ENCODE measurements at regions not wholly inside any gene's neighbourhood (a gene's known extent, or its start where the extent isn't known, plus 50 kb on each side); places are given as distances from the start of the nearest gene placed in this dataset.

DNA sequence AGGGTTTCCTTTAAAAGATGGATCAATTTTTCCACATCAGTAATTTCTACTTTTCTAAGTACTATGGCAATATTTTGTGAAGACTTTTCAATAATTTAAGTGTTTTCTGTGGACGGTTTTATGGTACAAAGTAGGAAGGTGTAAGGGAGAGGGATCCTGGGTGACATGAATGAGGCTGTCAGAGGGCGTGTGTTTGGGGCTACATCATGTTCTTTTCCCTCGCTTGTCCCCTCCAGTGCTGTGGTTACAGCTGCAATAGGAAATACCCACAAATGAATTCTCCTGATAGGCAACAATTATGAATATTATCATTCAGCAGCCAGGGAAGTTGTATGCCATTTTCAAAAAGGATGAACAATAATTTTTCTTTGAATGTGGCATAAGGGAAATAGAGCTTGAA is 83.8 kb downstream of the CAVIN4 start:
- intact Hi-C loops (cut with DNase I; ENCODE audit: low total_unique reads), result no loop called here
- Histone ChIP-seq H3K27me3 (no peaks in the 10 kb centered on the region), H3K4me3 (no peak overlapping the region), H3K9me3 (no peaks in the 10 kb centered on the region), H3K36me3 (no peaks in the 10 kb centered on the region), H3K4me1 (no peaks in the 10 kb centered on the region), H3K27ac (no peak overlapping the region)
- TF ChIP-seq, protein P1, sequence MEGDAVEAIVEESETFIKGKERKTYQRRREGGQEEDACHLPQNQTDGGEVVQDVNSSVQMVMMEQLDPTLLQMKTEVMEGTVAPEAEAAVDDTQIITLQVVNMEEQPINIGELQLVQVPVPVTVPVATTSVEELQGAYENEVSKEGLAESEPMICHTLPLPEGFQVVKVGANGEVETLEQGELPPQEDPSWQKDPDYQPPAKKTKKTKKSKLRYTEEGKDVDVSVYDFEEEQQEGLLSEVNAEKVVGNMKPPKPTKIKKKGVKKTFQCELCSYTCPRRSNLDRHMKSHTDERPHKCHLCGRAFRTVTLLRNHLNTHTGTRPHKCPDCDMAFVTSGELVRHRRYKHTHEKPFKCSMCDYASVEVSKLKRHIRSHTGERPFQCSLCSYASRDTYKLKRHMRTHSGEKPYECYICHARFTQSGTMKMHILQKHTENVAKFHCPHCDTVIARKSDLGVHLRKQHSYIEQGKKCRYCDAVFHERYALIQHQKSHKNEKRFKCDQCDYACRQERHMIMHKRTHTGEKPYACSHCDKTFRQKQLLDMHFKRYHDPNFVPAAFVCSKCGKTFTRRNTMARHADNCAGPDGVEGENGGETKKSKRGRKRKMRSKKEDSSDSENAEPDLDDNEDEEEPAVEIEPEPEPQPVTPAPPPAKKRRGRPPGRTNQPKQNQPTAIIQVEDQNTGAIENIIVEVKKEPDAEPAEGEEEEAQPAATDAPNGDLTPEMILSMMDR (IDR thresholded peaks at IDR 0.05), result no peak
- no peak for DNase-seq

DNA sequence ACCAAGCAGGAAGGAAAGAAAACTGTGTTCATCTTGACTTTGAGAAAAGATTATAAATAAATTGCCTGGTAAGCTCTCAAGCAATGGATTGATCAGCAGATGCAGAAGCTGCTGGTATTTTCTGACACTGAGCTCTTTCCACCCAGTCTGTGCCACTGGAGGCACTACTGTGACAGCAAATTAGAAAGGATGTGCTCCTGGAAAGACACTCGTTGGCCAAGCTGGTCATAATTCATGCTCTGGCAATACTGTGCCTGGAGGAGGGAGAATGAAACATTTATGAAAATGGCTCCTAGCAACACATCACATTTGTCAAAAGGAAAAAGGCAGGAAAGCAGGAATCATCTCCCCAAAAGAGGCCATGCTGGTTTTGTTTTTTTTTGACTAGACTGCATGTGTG is 84.2 kb downstream of the CAVIN4 start:
- Histone ChIP-seq H3K4me1 (no peaks in the 10 kb centered on the region), H3K4me3 (no peak overlapping the region), H3K9me3 (no peaks in the 10 kb centered on the region), H3K36me3 (no peaks in the 10 kb centered on the region), H3K27me3 (no peaks in the 10 kb centered on the region), H3K27ac (no peak overlapping the region)
- intact Hi-C loops (cut with DNase I; ENCODE audit: low total_unique reads), result no loop called here
- TF ChIP-seq, protein P1 (IDR thresholded peaks at IDR 0.05), result no peak
- DNase-seq, result no peak

GRCh38 chr9:100667448-100667847 is 89.6 kb downstream of the CAVIN4 start:
- intact Hi-C loops (cut with DNase I; ENCODE audit: low total_unique reads), result no loop called here
- H3K27ac ChIP-seq, result no peak overlapping the region
- TF ChIP-seq, protein P1 (IDR thresholded peaks at IDR 0.05), result no peak

DNA sequence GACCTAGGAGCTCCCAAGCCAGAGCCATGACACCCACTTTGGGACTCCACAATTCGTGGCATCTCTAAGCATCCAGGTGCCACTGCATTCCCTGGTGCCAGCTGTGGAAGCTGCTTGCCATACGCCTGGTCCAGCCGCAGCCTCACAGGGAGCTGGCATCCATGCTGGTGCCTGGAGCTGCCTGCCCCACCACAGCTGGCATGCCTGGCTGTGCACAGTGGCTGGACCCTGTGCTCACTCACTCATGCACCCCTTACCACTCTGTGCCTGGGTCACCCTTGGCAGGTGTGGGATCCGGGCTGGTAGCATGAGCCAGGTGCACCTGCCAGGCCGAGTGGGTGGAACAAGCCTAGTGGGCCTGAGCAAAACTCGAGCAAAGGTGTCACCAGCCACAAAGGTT is 90.1 kb downstream of the CAVIN4 start:
- Histone ChIP-seq H3K36me3 (no peaks in the 10 kb centered on the region), H3K27ac (no peak overlapping the region), H3K4me3 (no peak overlapping the region), H3K4me1 (no peaks in the 10 kb centered on the region), H3K9me3 (no peaks in the 10 kb centered on the region), H3K27me3 (no peaks in the 10 kb centered on the region)
- DNase-seq, result no peak
- TF ChIP-seq, protein P1 (IDR thresholded peaks at IDR 0.05), result no peak
- intact Hi-C loops (cut with DNase I; ENCODE audit: low total_unique reads), result no loop called here

More at GRCh38 chr9:100667448-100667847, 89.6 kb downstream of the CAVIN4 start:
- Histone ChIP-seq H3K36me3 (no peaks in the 10 kb centered on the region), H3K27me3 (no peaks in the 10 kb centered on the region), H3K4me1 (no peaks in the 10 kb centered on the region), H3K4me3 (no peak overlapping the region), H3K9me3 (no peaks in the 10 kb centered on the region)
- no peak for DNase-seq

DNA sequence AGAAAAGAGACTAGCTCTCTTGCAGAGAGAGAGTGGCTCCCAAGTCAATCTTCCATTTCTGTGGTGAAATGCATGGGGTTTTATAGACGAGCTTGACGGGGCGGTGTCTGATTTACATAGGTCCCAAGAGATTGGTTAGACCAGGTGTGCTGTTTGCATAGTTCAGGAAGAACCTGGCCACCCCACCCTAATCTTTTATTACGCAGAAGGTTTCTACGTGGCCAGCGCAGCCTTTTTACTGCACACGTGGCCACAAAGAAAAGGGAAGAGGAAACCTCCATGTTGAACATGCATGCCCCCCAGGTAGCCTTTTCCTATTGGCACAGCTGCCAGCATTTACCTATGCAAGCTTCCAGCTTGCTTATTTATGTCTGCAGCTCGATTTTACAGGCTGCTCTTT is 92.1 kb downstream of the CAVIN4 start:
- DNase-seq, result no peak
- H3K27ac ChIP-seq, result no peak overlapping the region
- H3K27me3 ChIP-seq, result no peaks in the 10 kb centered on the region
- no peaks in the 10 kb centered on the region for H3K9me3 ChIP-seq
- no peaks in the 10 kb centered on the region for H3K36me3 ChIP-seq
- TF ChIP-seq, protein P1 (IDR thresholded peaks at IDR 0.05), result no peak
- no peaks in the 10 kb centered on the region for H3K4me1 ChIP-seq
- intact Hi-C loops (cut with DNase I; ENCODE audit: low total_unique reads), result no loop called here
- H3K4me3 ChIP-seq, result no peak overlapping the region

DNA sequence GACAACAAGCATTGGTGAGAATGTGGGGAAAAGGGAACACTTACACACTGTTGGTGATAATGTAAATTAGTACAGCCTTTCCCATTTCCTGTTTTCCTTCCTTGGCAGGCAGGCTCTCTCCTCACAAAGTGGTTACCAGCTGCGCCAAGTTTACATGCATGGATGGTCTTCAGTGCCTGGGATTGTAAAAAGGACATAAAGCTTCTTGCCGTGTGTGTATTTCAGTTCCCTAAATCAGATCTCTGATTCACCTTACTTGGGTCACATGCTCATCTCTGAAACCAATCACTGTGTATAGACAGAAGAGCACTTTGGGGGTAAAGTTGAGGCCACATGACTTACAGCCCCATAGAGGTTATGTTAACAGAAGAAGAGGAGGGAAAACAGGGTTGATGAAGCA is 92.8 kb downstream of the CAVIN4 start:
- H3K9me3 ChIP-seq, result no peaks in the 10 kb centered on the region
- no peak for DNase-seq
- H3K4me1 ChIP-seq, result no peaks in the 10 kb centered on the region
- H3K27ac ChIP-seq, result no peak overlapping the region
- no peak overlapping the region for H3K4me3 ChIP-seq
- intact Hi-C loops (cut with DNase I; ENCODE audit: low total_unique reads), result no loop called here
- TF ChIP-seq, protein P1 (IDR thresholded peaks at IDR 0.05), result no peak
- H3K36me3 ChIP-seq, result no peaks in the 10 kb centered on the region
- H3K27me3 ChIP-seq, result no peaks in the 10 kb centered on the region

Measured in tibial artery (tissue), 4 donors.